ENCODE measurements at regions not wholly inside any gene's neighbourhood (a gene's known extent, or its start where the extent isn't known, plus 50 kb on each side); places are given as distances from the start of the nearest gene placed in this dataset.

- no peak for TF ChIP-seq CTCF (IDR thresholded peaks at IDR 0.05; ENCODE audit: insufficient read depth, low read length, poor library complexity, severe bottlenecking)
- H3K36me3 ChIP-seq (ENCODE audit: control insufficient read depth, insufficient read depth, low read length) = no peaks in the 10 kb centered on the region
- peak; percentile 67 for DNase-seq (ENCODE audit: low read depth)
- H3K4me3 ChIP-seq (ENCODE audit: low read depth, low read length) = no peak overlapping the region
- no peaks in the 10 kb centered on the region for H3K27me3 ChIP-seq (ENCODE audit: control insufficient read depth, insufficient read depth, low read length)
Observed at GRCh38 chr18:26757263-26758019, 108.1 kb downstream of the AQP4 start.

- TF ChIP-seq CTCF (IDR thresholded peaks at IDR 0.05; ENCODE audit: insufficient read depth, low read length, poor library complexity, severe bottlenecking) = no peak
- DNase-seq (ENCODE audit: low read depth) = no peak
- H3K4me3 ChIP-seq (ENCODE audit: low read depth, low read length) = no peak overlapping the region
- H3K27me3 ChIP-seq (ENCODE audit: control insufficient read depth, insufficient read depth, low read length) = no peaks in the 10 kb centered on the region
- H3K36me3 ChIP-seq (ENCODE audit: control insufficient read depth, insufficient read depth, low read length) = no peaks in the 10 kb centered on the region
Observed at GRCh38 chr18:26756556-26756955, 109.0 kb downstream of the AQP4 start.

- Histone ChIP-seq H3K4me3 (ENCODE audit: low read depth, low read length) (no peak overlapping the region), H3K27me3 (ENCODE audit: control insufficient read depth, insufficient read depth, low read length) (no peaks in the 10 kb centered on the region), H3K36me3 (ENCODE audit: control insufficient read depth, insufficient read depth, low read length) (no peaks in the 10 kb centered on the region)
- DNase-seq (ENCODE audit: low read depth) = no peak
- no peak for TF ChIP-seq CTCF (IDR thresholded peaks at IDR 0.05; ENCODE audit: insufficient read depth, low read length, poor library complexity, severe bottlenecking)
Observed at GRCh38 chr18:26746826-26747475, 118.6 kb downstream of the AQP4 start.

DNA sequence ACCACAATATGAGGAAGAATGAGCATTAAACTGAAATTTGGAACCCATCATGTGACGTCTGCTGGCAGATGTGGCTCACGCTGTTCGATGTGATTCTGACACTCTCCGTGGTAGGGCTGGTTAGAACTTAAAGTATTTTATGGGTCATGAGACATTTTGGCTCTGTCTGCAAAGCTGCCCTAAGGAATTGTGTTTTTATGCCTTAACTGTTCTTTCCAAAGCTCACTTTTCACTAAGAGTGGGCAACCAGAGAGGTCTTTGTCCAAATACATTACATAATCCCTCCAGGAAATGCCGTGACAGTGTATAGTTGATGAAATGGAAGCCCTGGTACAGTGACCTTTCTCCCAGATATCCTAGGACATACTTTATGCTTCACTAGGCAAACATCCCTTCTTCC, 119.1 kb downstream of the AQP4 start:
- Histone ChIP-seq H3K36me3 (ENCODE audit: control insufficient read depth, insufficient read depth, low read length) (no peaks in the 10 kb centered on the region), H3K27me3 (ENCODE audit: control insufficient read depth, insufficient read depth, low read length) (no peaks in the 10 kb centered on the region), H3K4me3 (ENCODE audit: low read depth, low read length) (no peak overlapping the region)
- TF ChIP-seq CTCF (IDR thresholded peaks at IDR 0.05; ENCODE audit: insufficient read depth, low read length, poor library complexity, severe bottlenecking) = no peak
- DNase-seq (ENCODE audit: low read depth) = no peak

GRCh38 chr18:26745288-26746181, 120.0 kb downstream of the AQP4 start:
- no peak overlapping the region for H3K4me3 ChIP-seq (ENCODE audit: low read depth, low read length)

More at GRCh38 chr18:26745288-26746181, 120.0 kb downstream of the AQP4 start:
- Histone ChIP-seq H3K36me3 (ENCODE audit: control insufficient read depth, insufficient read depth, low read length) (no peaks in the 10 kb centered on the region), H3K27me3 (ENCODE audit: control insufficient read depth, insufficient read depth, low read length) (no peaks in the 10 kb centered on the region)
- no peak for DNase-seq (ENCODE audit: low read depth)
- TF ChIP-seq CTCF (IDR thresholded peaks at IDR 0.05; ENCODE audit: insufficient read depth, low read length, poor library complexity, severe bottlenecking) = no peak
